ENCODE measurements at regions not wholly inside any gene's neighbourhood (a gene's known extent, or its start where the extent isn't known, plus 50 kb on each side); places are given as distances from the start of the nearest gene placed in this dataset.
"Not testable (repeated sequence)": the region's sequence is repeated elsewhere in the genome, so short reads cannot be mapped to it uniquely, and the experiment has no call there.

DNA sequence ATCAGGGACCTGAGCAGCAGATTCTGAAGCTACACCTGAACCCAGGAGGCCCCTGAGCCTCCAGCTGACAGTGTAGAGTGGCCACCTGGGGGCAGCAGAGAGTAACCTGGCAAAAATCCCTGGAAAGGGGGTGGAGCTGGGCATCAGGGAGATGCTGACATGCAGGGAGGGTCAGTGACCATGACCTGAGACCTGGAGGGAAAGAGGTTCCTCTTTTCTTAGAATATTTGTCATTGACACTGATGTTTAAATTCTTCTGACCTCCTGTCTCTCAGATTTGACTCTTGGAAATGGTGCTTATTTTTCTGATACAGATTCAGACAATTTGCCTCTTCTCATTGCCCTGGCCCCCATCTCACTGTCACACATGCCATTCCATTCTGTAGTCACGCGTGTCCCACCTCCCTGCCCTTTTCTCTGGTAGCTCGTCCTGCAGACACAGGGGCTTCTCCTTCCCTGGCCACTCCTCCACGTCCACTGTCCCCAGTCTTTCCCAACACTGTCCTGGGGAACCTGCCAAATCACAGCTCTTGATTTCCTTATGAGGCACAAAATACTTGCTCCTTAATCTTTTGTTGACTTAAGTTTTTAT, 117.2 kb upstream of the IGLL5 start:
- intact Hi-C loops (cut with DNase I) = no loop called here

DNA sequence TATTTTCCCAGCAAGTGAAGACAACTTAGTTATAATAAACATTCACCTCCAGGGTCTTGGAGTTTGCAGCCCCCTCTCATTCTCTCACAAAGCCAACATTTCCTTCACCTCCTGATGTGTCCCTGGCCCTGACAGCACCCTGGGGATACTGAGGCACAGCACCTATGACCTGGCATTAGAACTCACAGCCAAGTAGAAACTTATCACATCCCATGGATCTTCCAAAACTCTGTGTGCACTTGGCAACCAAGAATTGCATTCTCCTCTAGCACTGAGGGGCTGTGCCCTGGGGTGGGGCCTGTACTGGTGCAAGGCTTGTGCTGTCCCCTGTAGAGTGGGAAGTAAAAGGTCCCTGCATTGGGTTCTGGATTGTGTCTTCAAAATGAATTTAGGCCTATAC, 116.7 kb upstream of the IGLL5 start:
- DNase-seq (no peak), ATAC-seq (no peak)
- intact Hi-C loops (cut with DNase I) = no loop called here

More for the DNA sequence above, 117.2 kb upstream of the IGLL5 start:
- DNase-seq = peak; percentile 27
- peak in 1 of 2 donors; percentile 59 for ATAC-seq

DNA sequence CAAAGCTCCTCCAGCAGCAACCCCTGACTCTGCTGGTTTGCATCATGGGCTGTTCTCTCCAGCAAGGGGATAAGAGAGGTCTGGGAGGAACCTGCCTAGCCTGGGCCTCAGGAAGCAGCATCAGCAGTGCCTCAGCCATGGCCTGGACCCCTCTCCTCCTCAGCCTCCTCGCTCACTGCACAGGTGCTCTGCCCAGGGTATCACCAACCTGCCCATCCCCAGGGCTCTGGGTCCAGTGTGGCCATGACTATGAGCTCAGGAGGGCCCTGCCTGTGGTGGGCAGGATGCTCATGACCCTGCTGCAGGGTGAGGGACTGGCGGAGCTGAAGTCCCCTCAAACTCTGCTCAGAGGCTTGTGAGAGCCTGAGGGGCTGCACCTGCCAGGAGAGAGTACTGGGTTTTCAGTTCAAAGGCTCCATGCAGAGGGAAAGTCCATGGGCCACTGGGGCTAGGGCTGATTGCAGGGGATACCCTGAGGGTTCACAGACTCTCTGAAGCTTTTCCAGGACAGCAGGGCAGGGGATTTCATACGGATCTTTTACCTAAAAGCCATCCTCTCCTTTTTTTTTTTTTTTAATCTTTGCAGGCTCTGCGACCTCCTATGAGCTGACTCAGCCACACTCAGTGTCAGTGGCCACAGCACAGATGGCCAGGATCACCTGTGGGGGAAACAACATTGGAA, 115.8 kb upstream of the IGLL5 start:
- ATAC-seq (no peak), DNase-seq (no peak)
- intact Hi-C loops (cut with DNase I) = no loop called here

DNA sequence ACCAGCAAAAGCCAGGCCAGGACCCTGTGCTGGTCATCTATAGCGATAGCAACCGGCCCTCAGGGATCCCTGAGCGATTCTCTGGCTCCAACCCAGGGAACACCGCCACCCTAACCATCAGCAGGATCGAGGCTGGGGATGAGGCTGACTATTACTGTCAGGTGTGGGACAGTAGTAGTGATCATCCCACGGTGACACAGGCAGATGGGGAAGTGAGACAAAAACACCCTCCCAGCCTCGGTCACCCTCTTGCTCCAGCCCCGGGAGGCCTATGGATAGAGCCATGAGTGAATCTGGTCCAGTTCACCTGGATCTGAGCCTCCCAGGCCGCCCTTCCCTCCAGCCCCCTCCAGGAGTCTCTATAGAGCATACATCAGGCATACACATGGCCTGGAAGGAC, 115.2 kb upstream of the IGLL5 start:
- ATAC-seq (no peak), DNase-seq (no peak)
- intact Hi-C loops (cut with DNase I) = no loop called here

DNA sequence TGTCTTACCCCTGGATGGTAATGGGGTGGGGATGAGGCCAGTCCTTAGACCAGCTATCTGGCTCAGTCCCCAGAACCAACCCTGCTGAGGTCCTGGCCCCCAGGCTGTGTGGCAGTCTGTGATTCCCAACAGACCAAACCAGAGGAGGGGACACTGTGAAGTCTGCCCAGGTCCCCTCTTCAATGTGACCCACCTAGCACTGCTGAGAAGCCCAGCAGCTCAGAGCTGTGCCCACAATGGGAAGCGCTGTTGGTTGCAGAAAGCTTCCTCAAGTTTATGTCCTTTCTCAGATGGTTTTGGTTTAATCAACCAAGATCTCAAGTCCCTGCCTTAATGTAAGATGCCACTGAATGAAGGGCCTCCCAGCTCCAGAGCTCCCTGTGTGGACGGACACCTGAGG, 114.7 kb upstream of the IGLL5 start:
- DNase-seq = no peak
- ATAC-seq = no peak
- intact Hi-C loops (cut with DNase I) = no loop called here

DNA sequence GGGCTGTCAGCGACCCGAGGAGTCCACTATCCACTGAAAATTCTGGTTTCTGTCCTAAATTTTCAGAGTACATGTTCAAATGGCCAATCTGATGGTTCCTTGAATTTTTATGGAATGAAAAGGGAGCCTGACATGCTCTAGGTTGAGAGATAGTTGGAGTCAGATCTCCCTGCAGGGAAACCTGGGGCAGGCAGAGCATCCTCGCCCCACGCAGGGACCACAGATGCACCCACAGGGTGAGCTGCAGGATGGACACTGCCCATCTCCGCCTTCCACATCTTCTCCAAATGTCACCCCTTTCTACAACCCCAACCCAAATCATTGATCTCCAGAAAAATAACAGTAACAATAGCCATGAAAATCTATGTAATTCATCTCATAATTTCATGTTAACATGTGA, 114.2 kb upstream of the IGLL5 start:
- no peak for ATAC-seq
- no peak for DNase-seq
- intact Hi-C loops (cut with DNase I) = no loop called here

DNA sequence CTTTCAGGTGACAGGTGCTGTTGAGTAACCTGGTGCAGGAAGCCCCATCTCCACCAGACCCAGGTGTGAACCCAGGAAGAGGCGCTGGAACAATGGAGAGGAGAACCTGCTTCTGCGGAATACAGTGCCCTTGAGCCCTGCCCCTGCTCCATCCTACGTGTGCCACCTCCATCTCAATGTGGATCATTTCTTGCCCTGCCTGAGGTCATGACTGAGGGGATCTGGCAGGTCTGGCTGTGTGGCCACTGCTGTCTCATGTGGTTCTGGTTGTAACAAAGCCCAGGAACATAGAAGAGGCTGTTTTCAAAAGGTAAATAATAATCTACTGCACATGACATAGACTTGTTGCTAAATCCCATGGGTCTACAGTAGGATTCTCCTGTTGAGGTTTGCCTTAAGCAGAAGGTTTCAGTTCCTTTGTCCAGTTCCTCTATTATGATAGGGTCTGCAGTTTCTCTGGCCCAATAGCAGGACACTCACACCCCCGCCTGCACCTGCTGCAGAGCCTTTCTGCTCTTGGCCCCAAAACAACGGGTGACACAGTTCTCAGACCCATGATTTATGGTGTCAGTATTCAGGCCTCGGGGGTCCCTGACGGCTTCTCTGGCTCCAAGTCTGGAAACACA, 113.5 kb upstream of the IGLL5 start:
- intact Hi-C loops (cut with DNase I) = no loop called here
- DNase-seq (no peak), ATAC-seq (peak in 1 of 2 donors; percentile 34)

DNA sequence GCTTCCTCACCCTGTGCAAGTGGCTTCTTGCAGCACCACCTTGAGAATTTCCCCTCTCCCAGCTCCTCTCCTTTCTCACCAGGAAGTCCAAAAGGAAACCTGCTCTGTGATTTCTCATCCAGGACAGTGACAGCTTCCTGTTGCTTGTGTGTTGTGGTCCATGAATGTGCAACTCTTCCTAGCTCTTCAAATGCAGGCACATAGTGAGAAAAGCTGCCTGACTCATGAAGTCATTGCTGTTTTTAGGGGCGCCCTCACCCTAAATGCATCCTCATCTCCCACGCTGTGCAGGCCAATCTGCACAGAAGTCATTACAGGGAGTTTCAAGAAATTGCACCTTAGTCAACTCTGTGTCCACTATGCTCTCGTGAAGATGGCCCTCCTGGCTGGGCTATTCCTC, 112.9 kb upstream of the IGLL5 start:
- DNase-seq; intact Hi-C loops (cut with DNase I); ATAC-seq: not testable (repeated sequence)

DNA sequence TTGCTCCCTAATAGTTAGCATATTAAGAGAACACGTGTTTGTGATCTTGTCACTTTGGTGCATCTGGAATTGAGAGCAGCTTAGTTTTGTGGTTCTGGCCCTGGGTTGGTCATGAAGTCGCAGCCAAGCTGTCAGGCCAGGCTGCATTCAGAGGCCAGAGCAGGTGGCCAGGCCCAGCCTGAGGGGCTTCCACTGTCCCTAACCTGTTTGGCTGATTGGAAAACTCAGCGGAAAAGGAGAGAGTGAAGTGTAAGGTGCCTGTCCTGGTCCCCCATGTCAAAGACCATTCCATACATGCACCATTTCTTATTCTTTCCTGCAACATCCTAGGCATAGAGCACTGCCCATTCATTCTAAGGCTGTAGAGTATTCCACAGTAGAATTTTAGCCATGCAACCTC, 111.5 kb upstream of the IGLL5 start:
- no peak for DNase-seq
- ATAC-seq = no peak
- intact Hi-C loops (cut with DNase I) = no loop called here

DNA sequence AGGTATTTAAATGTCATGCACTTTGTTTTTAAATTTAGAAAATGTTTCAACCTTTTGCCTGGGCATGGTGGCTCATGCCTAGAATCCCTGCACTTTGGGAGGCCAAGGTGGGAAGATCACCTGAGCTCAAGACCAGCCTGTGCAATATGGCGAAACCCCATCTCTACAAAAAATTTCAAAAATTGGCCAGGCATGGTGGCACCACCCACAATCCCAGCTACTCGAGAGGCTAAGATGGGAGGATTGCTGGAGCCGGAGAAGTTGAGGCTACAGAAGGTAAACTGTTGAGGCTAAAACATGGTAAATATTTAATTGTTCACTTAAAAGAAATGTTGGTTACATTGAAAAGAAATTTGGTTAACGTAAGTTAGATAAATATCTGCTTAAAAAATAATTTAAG, 108.4 kb upstream of the IGLL5 start:
- DNase-seq (no peak), ATAC-seq (no peak)
- intact Hi-C loops (cut with DNase I) = no loop called here

DNA sequence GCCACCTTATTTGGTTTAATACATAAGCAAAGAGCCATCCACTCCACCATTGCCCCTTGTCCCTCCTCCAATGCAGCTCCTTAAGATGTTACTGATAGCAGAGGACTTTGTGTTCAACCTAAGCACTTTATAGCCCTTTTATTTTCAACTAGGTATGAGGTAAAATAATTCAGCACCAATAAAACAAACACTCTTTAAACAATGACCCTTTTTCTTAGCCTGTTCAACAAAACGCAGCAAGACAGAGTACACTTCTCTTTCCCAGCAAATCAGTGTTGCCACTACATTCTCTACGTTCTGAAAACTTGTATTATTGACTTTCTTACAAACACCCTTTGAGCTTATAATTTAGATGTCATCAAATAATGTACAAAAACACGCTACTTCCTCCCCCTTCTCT, 104.0 kb upstream of the IGLL5 start:
- DNase-seq (no peak), ATAC-seq (no peak)
- intact Hi-C loops (cut with DNase I) = no loop called here

DNA sequence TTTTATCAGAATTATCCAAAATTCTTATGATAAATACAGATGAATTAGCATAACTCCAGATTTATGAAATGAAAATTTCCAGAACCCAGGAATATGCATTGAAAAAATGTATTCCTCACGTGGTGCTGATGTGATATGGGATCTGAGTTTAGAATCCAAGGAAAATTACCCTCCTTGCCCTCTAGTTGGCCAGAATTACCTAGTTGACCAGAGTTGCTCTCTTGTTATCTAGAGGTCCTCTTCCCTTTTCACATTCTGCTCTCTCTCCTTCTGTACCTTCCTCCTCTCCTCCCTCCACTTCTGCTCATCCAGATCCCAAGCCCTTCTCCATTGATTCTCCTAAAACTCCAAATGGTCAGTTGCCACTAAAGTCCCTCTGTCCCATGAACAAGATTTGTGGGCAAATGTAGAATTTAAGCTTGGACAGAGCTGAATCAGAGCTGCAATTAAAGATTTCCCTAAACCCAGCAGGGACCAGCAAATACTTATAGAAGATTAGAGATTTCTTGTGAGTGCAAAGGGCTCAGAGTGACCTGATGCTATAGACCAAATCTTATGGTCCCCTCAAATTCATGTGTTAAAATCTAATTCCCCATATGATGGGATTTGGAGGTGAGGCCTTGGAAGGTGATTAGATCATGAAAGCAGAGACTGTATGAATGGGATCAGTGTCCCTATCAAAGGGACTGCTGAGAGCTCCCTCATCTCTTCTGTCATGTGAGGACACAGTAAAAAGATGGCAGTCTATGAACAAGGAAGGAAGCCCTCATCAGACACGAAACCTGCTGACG, 103.2 kb upstream of the IGLL5 start:
- intact Hi-C loops (cut with DNase I) = no loop called here
- DNase-seq (no peak), ATAC-seq (no peak)

DNA sequence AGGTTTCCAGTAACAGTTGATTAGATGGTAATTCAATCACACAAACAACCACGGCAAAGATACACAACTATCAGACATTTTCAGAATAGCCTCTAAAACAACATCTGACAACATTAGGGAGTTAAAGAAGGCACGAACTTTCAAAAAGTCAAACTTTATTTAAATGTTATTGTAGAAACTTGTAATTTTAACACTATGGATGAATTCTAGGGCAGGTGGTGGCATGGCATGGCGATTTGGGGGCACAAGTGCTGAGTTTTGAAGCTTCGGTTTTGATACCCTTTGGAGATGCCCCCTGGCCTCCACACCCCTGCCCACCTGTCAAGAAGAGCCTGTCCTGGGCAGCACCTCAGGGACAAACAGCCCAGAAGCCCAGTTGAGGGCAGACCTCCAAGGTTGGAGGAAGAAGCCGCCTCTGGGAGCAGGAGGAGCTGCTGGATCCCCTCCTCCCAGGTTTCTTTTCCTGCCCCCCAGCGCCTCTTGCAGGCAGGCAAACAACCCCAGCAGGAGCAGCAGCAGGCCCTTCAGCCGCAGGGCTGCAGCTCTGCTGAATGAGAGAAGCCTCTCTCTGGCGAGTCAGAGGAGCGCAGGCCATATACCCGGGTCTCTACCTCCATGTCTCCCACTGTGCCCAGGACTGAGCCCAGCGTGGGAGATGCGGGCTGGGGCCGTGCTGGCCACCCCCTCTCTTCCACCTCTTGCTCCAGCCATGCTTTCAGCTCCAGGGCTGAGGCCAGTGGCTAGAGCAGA, 102.1 kb upstream of the IGLL5 start:
- intact Hi-C loops (cut with DNase I) = no loop called here
- ATAC-seq (no peak), DNase-seq (no peak)

DNA sequence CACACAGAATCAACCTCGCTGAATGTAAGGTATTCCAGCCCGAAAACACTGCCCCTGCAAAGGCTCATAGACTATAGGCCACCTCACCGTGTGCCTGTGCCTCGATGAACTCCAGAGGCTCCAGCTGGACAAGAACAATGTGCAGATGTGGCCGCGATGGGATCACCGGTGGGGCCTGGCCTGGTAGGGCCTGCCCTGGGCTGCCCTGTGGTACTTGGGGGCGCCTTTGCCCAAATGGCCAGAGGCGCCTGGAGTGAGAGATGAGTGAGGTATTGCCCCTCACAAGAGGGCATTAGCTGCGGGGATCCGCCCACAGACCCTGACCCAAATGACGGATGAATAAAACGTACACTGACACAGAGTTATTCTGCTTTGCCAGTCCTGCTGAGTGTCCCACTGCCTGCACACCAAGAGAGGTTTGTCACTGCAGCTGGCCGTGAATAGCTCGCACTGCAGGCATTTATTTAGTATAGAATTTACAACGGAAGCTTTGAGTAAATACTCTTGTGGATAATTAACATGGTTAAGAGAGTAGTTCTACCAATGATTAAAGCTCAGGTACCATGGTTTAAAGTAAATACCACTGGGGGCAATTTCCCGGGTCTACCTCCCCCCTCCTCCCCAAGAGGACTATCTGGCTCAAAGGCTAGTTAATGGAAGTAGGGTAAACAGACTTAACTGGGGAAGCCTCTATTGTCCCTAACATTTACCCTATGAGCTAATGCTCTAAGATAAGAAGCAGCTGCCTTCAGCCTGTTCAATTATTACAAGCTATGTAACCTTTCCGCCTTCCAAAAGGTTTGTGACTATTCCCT, 101.1 kb upstream of the IGLL5 start:
- ATAC-seq = no peak

DNA sequence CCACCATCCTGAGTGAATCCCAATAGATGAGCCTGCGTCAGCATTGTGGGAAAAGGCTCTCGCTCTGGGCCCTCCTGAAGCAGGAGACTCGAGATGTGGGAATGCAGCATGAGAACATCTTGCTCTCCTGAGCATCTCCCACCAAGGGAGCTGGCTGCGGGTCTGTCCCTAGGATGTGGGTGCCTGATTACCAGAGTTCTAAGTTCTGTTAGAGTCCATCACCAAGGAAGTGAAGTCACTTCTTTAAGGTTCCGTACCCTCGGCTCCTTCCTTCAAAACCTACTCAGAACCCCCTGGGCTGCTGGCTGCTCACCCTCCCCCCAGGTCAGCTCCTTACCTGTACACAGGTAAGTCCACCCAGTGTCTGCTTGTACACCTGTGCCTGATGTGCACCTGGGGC, 100.5 kb upstream of the IGLL5 start:
- intact Hi-C loops (cut with DNase I) = no loop called here
- DNase-seq = no peak
- no peak for ATAC-seq

More for the DNA sequence above, 101.1 kb upstream of the IGLL5 start:
- no peak for DNase-seq
- intact Hi-C loops (cut with DNase I) = no loop called here

DNA sequence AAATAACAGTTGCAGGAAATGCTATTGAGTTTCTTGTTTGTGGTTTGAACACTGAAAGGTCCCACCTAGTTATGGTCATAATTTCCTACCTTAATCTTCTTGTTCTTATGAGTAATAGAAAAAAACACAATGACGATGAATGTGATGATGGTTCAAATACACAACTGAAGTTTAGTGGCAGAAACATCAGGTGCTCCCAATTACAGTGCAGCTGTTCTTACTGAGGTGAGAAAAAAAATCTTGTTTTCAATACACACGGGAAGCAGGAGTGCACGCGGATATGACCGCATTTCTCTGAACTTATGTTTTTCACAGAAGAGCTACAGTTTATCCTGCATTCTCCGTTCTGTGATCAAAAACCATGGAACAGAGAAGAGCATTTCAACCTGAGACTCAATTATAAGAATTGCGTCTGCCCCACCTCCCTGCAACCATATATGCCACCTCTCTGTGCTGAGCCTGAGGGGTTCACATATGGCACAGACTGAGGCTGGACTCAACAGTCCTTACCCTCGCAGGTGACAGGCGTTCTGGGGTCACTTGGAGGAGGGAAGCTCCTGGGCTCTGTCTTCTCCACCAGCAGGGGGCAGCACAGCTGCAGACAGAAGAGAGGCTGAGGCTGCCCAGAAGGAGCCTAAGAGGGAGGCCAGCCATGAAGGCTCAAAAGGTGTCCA, 99.7 kb upstream of the IGLL5 start:
- ATAC-seq (peak; percentile 51 to 52), DNase-seq (peak; percentile 60)
- intact Hi-C loops (cut with DNase I) = no loop called here

DNA sequence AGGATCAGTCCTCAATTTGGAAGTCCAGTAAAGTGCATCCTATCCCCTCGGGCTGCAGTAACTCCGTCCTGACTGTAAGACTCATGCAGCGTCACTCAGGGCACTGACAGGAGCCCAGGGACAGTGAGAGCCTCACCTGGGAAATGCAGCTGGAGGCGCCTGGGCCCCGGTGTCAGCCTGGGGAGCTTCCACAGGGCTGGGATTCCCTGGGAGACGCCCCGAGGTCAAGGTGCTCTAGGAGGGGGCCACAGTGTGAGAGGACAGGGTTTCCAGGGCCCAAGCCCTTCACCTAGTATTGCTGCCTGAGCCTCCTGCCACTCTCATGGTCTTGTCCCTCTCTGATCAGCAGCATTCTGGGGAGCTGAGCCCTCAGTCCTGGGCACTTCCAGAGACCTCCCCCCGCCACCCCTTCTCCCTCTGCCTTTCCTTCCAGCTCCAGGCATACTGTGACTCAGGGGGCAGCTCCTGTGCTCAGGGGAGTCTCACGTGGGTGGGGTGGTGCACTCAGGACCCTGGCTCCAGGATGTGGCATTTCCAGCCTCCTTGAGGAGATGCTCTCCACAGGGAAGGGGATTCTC, 99.1 kb upstream of the IGLL5 start:
- ATAC-seq = no peak

More for the DNA sequence above, 99.1 kb upstream of the IGLL5 start:
- intact Hi-C loops (cut with DNase I) = no loop called here
- DNase-seq = no peak

Measured in left cardiac atrium (tissue), 4 donors.